GM12892 (cell line): ENCODE measurements at regions not wholly inside any gene's neighbourhood (a gene's known extent, or its start where the extent isn't known, plus 50 kb on each side); places are given as distances from the start of the nearest gene placed in this dataset.

Experiments
- DNase-seq: peaks from one replicate; pipeline ENCODE4 v3.0.0; 2011; ENCODE audit not compliant: insufficient read length
- FAIRE-seq: peaks from 2 replicates; lab custom pipeline; 2011; peaks lifted over from hg19 to GRCh38; lab: Jason Lieb, UNC
- POLR2A ChIP-seq: IDR thresholded peaks from 2 replicates; pipeline ENCODE4 v1.6.1; 2011; ENCODE audit warnings: low read depth, low read length, control low read depth
- POLR2AphosphoS5 ChIP-seq: IDR thresholded peaks from 2 replicates; pipeline ENCODE4 v1.6.1; 2011; ENCODE audit warnings: low read depth, low read length, control low read depth
- TAF1 ChIP-seq: IDR thresholded peaks from 2 replicates; pipeline ENCODE4 v1.6.1; 2011; ENCODE audit warnings: low read depth, mild to moderate bottlenecking, control low read depth, low read length, borderline replicate concordance

DNA sequence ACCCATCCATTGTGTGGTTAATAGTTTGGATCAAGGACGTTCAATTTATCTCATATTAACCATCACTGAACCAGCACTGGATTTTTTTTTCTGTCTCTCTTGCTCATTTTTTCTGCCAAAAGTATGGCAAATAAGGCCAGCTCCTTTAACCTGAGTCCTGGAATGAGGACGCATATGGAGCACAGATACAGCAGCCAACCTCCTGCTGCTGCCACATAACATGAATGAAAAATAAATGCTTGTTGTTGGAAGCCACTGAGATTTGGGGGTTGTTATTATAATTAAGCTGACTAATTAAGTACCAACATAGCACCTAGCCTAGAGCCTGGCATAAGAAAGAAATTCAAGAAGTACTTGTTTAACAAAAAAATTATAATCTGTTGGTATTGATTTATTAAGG is 335.3 kb upstream of the DUSP10 start:
- TF ChIP-seq TAF1: no peak
- DNase-seq (no peak), FAIRE-seq (no peak)

DNA sequence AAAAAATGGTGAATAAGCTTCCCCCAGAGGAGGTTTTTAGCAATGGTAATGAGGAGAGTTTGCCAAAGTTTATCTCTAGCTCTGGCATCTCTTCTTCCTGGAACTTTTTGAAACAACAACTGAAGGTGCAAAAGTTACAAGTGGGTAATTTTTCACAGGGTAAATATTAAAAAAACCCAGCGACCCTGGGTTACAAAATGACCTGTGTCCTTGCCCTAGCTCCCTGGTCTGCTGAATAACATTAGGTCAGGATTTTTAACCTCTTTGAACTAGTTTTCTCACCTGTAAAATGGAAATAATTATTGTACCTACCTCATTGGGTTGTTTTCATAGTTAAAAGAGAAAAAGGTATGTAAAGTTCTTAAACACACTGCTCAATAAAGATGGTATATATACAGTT is 332.4 kb upstream of the DUSP10 start:
- FAIRE-seq (no peak), DNase-seq (no peak)
- no peak for TF ChIP-seq POLR2A

DNA sequence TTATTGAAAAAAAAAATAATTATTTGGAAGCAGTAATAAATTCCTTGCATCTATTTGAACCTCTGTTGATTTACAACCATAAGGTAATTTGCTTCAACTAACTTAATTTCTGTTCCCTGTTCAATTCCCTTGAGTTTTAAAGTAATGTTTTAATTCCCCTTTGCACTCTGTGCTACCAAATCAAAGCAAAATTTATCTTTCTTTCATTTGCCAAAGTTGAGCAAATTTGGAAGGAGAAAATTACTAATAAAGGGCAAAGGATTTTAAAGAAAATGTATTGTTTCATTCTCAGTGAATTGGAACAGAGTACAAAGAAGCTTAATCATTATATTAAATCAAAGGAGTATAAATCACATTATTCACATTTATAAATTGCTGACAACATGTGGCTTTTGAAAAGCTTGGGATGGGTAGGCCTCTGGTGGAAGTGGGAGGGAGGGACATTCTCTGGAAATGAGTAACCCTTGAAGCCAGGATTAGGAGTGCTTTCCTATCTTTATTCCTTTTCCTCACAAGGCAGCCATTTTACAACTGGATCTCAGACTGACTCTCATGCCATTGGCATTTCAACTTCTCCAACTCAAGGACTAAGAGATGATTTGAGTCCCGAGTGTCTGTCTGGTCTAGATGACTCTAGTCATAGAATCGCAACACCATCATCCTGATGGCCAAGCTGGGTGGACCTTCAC is 331.6 kb upstream of the DUSP10 start:
- DNase-seq (no peak), FAIRE-seq (no peak)
- TF ChIP-seq TAF1 (no peak), POLR2A (no peak), POLR2AphosphoS5 (no peak)

DNA sequence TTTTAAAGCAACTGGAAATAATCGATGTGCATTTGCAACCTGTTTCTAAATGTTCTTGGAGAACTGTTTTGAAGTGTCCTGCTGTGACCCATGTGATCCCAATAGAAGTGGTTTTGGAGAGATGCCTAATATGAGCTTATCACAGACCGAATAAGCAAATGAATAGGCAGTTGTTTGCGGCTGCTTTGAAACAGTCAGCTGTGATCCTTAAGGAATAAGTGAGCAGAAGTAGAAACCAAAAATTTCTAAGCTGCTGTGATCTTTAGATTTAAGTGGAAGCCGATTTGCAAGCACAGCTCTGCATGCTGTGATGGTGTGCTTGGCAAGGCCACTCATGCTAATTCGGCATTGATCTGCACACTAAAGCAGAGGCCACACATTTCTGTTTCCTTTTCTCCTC is 329.5 kb upstream of the DUSP10 start:
- TF ChIP-seq TAF1 (no peak), POLR2AphosphoS5 (no peak), POLR2A (no peak)
- DNase-seq: no peak
- FAIRE-seq: no peak

DNA sequence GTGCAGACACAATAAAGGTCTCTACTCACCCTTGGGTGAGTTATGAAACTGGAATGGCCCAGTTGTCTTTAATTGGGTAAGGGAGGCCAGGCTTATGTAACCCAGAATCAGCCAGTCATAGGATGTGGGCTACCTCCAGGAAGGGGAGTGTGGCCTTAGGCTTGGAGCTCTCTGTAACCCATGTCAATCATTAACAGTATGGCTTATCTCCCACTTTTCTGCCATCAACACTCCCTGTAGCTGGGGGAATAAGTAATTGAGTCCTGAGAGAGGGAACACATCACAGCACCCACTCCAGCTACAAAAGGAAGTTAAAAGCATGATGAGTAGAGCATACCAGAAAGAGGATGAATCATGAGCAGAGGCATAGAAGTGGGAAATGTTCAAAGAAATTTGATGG is 327.0 kb upstream of the DUSP10 start:
- FAIRE-seq (no peak), DNase-seq (no peak)
- TF ChIP-seq TAF1: no peak
- TF ChIP-seq POLR2AphosphoS5: no peak
- no peak for TF ChIP-seq POLR2A

DNA sequence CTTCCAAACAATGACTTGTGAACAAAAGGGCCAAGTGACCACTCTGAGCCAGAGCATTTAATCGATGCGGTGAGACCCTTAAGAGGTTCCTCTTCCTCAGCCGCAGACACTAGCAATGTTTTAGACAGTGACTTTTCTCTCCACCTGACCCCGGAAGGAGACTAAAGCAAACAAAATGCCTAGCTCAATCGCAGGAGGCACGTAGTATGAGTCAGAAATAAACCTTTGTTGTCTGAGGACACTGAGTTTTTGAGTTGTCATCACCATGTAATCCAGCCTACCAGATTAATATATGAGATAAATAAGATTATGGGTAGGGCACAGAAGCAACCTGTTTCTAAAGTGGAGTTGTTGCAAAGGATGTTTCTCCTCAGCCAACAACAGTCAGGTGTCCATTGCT is 326.2 kb upstream of the DUSP10 start:
- FAIRE-seq (no peak), DNase-seq (no peak)
- no peak for TF ChIP-seq TAF1
- no peak for TF ChIP-seq POLR2AphosphoS5
- TF ChIP-seq POLR2A: no peak

DNA sequence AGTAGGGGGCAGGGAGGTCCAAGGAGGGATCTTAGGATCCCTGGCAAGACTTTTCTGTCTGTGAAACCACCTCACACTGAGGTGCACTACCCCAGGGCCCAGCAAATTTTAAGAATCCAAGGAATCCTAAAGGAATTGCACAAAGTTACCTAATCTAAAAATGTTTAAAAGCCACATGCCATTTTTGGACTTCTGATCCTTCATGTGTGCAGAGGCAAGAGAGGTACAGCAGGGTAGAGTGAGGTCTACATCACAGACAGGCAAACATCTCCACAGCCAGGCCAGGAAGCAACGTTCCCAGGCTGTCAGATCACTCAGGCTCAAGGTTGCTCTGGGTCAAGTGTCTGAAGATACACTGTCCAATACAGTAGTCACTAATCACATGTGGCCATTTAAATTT is 324.6 kb upstream of the DUSP10 start:
- no peak for FAIRE-seq
- no peak for DNase-seq
- TF ChIP-seq TAF1: no peak
- no peak for TF ChIP-seq POLR2AphosphoS5
- TF ChIP-seq POLR2A: no peak

DNA sequence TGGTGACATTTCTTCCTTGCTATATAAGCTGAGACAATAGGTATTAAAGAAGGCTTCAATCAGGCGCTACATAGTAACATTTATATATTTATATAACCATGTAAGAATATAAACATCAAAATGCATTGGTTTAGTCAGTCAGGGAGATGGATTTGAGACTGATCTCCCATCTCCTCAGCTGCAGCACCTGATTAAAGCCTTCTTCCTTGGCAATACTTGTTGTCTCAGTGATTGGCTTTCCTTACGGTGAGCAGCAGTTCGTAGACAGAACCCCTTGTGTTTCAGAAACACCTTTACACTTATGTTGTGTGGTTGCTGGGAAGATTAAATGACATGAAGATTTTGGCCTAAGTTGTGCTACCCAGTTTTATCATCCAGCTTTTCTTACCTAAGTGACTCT is 323.3 kb upstream of the DUSP10 start:
- TF ChIP-seq TAF1 (no peak), POLR2AphosphoS5 (no peak), POLR2A (no peak)
- no peak for DNase-seq
- no peak for FAIRE-seq

DNA sequence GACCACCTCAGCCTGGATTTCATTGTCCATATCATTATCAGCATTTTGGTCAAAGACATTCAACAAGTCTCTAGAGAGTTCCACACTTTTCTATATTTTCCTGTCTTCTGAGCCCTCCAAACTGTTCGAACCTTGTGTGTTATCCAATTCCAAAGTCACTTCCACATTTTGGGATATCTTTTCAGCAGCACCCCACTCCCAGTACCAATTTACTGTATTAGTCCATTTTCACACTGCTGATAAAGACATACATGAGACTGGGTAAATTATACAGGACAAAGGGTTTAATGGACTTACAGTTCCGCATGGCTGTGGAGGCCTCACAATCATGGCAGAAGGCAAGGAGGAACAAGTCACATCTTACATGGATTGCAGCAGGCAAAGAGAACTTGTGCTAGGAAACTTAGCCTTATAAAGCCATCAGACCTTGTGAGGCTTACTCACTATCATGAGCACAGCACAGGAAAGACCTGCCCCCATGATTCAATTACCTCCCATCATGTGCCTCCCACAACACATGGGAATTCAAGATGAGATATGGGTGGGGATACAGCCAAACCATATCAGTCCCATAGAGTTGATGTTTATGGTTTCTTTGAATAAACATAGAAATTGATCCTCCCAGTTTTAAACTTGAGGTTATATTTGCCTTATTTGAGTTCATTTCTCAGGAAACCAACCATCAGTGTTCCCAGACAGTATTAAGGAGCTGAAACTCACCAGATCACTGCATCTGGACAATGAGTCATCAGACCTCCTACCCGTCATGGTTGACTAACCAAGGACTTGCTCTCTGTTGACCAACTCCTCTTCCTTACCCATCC is 322.7 kb upstream of the DUSP10 start:
- TF ChIP-seq POLR2AphosphoS5: no peak
- TF ChIP-seq TAF1: no peak
- TF ChIP-seq POLR2A: no peak
- DNase-seq (no peak), FAIRE-seq (no peak)

DNA sequence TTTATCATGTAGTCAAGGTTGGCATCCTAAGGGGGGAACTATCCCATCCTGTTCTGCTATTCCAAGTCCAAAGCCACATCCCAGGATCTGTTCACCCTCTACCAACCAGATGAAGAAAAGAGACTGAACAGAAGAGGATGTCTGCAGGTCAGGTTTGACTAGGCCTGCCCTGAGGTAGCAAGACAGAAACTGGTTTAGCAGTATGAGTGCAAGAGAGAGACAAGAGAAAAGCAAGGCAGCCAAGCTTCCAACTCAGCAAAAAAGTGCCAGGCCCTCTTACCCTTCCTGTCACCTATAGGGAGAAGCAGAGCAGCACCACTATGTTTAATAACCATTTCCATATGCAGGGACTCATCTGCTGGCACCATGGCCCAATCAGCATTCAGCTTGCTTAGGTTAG is 320.8 kb upstream of the DUSP10 start:
- no peak for TF ChIP-seq POLR2AphosphoS5
- TF ChIP-seq POLR2A: no peak
- no peak for TF ChIP-seq TAF1
- FAIRE-seq: no peak
- DNase-seq: no peak

DNA sequence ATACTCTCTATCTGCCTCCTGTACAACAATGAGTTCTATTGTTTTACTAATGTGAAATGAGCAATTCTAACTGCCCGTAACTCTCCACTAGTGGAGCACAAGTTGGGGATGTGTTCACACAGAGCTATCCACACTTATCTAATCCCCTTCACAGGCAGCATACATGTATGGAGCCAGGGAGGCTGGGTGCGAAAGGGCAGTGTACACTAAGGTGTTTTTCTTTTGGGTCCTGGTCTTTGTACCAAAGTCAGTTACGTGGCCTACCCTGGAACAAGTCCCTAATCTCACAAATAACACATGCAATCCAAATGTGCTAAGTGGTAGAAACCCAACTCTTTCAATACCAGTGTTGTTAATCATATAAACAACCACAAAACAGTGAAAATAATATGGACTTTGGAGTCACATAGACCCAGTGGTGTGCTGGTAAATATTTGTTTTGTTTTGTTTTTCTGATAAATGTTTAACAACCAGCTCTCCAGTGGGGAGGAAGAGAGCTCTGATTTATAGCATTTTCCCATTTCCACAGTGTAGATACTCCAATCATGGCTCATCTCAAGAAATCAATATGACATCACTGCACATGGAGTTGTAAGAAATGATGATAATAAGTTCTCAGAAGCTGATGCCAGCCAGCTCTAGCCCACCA is 319.9 kb upstream of the DUSP10 start:
- TF ChIP-seq POLR2A (no peak), TAF1 (no peak), POLR2AphosphoS5 (no peak)
- FAIRE-seq (no peak), DNase-seq (no peak)
